Activated naive CD8-positive, alpha-beta T cell treated with anti-CD3 and anti-CD28 coated beads, Interleukin-2, amount 10 ng/mL, durations not matched to agents 7 days and 5 days (primary cell): ENCODE measurements at regions not wholly inside any gene's neighbourhood (a gene's known extent, or its start where the extent isn't known, plus 50 kb on each side); places are given as distances from the start of the nearest gene placed in this dataset.

Experiments used
- ATAC-seq: fragments of 150-1000 bp; cut with Tn5 transposase; one replicate; pipeline ENCODE4 v1.10.0; 2021; ENCODE audit warnings: low read depth, moderate library complexity
- POLR2A ChIA-PET: fragments of 350-600 bp; sonication (Branson Sonifier 250); formaldehyde crosslinking; loops from one replicate; lab custom pipeline; 2021; ENCODE audit warnings: antibody characterized with exemption; lab: Charles Lee
- DNase-seq: peaks from one replicate; pipeline ENCODE4 v3.0.0; 2021
- H3K27ac Mint-ChIP-seq: one replicate; pipeline ENCODE4 v1.8.0; 2022; ENCODE audit warnings: mild to moderate bottlenecking, mixed read lengths
- H3K27me3 Mint-ChIP-seq: one replicate; pipeline ENCODE4 v1.8.0; 2022; ENCODE audit warnings: mild to moderate bottlenecking, moderate library complexity, mixed read lengths
- H3K36me3 Mint-ChIP-seq: one replicate; pipeline ENCODE4 v1.8.0; 2021; ENCODE audit warnings: mild to moderate bottlenecking, mixed read lengths
- H3K4me1 Mint-ChIP-seq: one replicate; pipeline ENCODE4 v1.8.0; 2021; ENCODE audit warnings: mixed read lengths
- H3K4me3 Mint-ChIP-seq: one replicate; pipeline ENCODE4 v1.8.0; 2022; ENCODE audit warnings: mild to moderate bottlenecking, moderate library complexity, mixed read lengths
- H3K9me3 Mint-ChIP-seq: one replicate; pipeline ENCODE4 v1.8.0; 2021; ENCODE audit warnings: mixed read lengths

DNA sequence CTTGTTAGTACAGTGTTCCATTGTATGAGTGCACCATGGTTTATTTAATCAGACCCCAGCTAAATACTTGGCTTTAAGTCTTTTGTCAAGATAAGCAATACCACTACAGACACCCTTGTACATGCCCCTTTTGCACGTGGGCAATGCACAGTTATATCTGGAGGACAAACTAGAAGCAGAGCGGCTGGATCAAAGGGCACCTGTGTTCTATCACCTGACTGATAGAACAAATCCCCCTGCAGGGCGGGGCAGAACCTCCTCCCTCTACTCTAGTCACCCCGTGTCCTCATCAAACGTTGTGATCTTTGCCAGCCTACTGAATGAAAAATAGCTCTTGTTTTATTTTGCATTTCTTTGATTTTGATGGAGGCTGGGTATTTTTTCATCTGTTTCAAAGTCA is 314.9 kb downstream of the TLE3 start:
- ATAC-seq (no peak), DNase-seq (no peak)
- H3K36me3 Mint-ChIP-seq: no peaks in the 10 kb centered on the region
- POLR2A ChIA-PET: no interaction called here
- H3K9me3 Mint-ChIP-seq: peaks cover 3% of the 10 kb centered on the region
- H3K27me3 Mint-ChIP-seq: peaks cover 32% of the 10 kb centered on the region
- H3K4me1 Mint-ChIP-seq: peaks cover 24% of the 10 kb centered on the region
- no peak overlapping the region for H3K27ac Mint-ChIP-seq
- no peak overlapping the region for H3K4me3 Mint-ChIP-seq

DNA sequence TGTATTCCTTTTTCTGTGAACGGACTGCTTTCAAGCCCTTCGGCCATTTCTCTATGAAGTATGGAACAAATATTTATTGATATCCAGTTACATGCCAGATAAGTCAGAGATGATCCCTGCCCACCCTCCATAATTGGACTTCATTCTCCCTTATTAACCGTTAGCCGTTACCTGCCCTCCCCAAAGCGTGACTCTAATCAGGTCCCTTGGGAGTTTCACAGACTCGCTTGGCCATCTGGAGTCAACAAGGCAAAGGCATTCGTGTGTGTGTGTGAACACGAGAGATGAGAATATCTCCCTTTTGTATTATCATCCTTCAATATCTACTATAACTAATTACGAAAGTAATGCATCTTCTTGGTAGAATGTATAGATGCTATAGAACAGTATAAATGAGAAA is 314.5 kb downstream of the TLE3 start:
- Mint-ChIP-seq H3K36me3 (no peaks in the 10 kb centered on the region), H3K4me3 (no peak overlapping the region), H3K4me1 (peaks cover 24% of the 10 kb centered on the region), H3K9me3 (peaks cover 3% of the 10 kb centered on the region), H3K27me3 (peaks cover 31% of the 10 kb centered on the region), H3K27ac (no peak overlapping the region)
- ATAC-seq (no peak), DNase-seq (no peak)
- POLR2A ChIA-PET: no interaction called here

DNA sequence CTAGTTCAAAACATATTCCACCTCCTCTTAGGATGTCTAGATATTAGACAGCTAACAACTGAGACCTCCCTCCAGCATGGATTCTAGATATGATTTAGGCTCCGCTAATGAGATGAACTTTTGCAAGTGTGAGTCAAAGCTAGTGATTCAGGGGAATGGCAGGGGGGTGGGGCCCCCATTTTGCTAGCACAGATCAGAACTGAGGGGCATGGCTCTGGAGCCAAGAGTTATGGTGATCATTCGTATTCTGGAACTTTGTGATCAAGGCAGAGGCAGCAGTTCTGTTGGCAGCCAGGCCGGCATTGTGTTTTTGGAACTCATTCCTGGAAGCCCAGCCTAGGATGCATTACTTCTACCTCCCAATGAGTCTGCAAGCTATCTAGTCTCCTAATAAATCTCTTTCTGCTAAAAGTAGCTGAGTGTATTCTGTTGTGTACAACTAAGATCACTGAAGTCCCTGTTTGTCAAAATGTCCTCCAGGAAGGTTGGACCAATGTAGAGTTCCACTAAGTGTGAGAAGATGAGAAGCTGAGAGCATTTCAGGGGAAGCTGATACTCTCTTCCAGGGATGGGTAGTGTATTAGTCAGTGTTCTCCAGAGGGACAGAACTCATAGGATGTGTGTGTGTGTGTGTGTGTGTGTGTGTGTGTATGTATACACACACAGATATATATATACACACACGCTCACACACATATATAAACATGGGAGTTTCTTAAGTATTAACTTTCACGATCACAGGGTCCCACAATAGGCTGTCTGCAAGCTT is 312.7 kb downstream of the TLE3 start:
- POLR2A ChIA-PET: no interaction called here
- Mint-ChIP-seq H3K9me3 (peaks cover 2% of the 10 kb centered on the region), H3K27ac (no peak overlapping the region), H3K36me3 (no peaks in the 10 kb centered on the region), H3K4me3 (no peak overlapping the region), H3K4me1 (peaks cover 26% of the 10 kb centered on the region), H3K27me3 (peaks cover 31% of the 10 kb centered on the region)
- no peak for DNase-seq
- no peak for ATAC-seq

DNA sequence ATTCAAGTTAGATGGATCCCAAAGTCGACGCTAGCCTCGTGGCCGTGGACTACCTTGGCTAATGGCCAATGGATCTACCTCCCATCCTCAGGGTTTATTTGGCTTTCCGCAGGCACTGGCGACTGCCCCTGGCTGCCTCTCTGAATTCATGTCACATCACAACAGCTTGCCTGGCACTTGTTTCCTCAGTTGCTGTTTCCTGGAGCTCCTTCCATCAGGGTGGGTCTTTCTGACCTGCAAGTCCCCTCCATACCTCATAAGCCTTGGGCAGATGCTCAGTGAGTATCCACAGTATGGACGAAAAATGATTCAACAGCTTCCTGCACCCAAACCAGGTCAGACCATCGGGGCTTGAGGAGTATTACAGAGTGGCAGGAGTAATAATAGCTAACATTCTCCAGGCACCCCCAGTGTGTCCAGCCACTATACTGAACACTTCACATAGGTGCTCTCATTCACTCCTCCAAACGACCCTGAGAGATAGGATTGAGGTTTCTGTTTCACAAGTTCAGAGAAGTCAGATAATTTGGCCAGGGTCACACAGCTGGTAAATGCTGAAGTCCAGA is 311.5 kb downstream of the TLE3 start:
- no peak overlapping the region for H3K4me3 Mint-ChIP-seq
- H3K9me3 Mint-ChIP-seq: peaks cover 2% of the 10 kb centered on the region
- H3K36me3 Mint-ChIP-seq: no peaks in the 10 kb centered on the region
- peaks cover 34% of the 10 kb centered on the region for H3K27me3 Mint-ChIP-seq
- H3K4me1 Mint-ChIP-seq: peaks cover 26% of the 10 kb centered on the region
- DNase-seq (no peak), ATAC-seq (no peak)
- H3K27ac Mint-ChIP-seq: no peak overlapping the region
- POLR2A ChIA-PET: no interaction called here

DNA sequence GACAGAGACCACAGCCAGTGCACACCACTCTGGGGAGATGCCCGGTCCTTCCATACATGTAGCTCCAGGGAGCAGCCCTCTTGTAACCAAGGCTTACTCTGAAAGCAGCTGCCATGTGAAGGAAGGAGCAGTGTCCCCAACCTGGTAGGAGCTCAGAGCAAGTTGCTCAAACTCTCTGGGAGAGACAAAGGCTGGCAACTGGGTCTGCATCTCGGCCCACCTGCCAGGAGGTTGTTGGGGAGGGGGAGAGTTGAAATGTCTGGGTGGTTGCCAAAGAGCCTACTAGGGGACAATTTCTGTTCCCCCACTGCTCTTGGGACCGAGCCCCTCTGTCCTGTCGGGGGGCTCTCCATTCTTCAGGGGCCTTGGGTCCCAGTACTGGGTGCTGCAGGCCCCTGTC is 309.9 kb downstream of the TLE3 start:
- Mint-ChIP-seq H3K4me3 (no peak overlapping the region), H3K9me3 (peaks cover 4% of the 10 kb centered on the region), H3K4me1 (peaks cover 12% of the 10 kb centered on the region), H3K36me3 (peaks cover 2% of the 10 kb centered on the region), H3K27ac (no peak overlapping the region), H3K27me3 (peaks cover 43% of the 10 kb centered on the region)
- DNase-seq (no peak), ATAC-seq (no peak)
- POLR2A ChIA-PET: no interaction called here

DNA sequence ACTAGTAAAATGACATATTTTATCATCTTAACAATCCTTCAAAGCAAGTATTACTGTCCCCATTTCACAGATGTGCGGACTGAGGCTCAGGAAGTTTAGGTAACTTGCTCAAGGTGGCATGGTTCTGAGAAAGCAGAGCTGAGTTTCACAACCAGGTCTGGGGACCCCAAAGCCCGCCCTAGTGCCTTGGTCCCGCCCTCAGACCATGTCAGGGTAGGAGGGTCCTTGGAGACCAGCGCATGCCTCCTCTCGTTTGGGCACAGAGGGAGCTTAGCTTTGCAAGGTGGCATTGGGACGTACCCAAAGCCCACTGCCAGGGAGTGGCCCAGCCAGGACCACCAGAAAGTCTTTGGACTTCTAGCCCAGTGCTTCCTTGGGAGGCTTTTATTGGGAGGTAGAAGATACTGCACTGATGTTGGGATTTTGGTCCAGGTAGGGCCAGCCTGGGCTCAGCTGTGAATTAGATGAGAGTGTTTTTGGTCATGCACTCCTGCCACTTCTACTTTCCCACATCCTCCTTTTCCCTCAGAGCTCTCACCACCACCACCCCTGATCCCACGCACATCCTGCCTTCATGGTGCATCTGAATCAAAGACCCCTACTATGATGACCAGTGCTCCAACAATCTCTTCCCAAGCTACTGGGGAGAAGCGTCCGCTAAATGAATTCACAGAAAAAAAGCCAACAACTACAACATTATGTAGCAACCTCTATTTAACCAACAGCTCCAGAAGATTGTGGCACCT is 307.9 kb downstream of the TLE3 start:
- Mint-ChIP-seq H3K27ac (no peak overlapping the region), H3K36me3 (peaks cover 2% of the 10 kb centered on the region), H3K4me3 (no peak overlapping the region), H3K9me3 (peaks cover 4% of the 10 kb centered on the region), H3K4me1 (peaks cover 7% of the 10 kb centered on the region), H3K27me3 (peaks cover 33% of the 10 kb centered on the region)
- no peak for ATAC-seq
- POLR2A ChIA-PET: no interaction called here
- no peak for DNase-seq

DNA sequence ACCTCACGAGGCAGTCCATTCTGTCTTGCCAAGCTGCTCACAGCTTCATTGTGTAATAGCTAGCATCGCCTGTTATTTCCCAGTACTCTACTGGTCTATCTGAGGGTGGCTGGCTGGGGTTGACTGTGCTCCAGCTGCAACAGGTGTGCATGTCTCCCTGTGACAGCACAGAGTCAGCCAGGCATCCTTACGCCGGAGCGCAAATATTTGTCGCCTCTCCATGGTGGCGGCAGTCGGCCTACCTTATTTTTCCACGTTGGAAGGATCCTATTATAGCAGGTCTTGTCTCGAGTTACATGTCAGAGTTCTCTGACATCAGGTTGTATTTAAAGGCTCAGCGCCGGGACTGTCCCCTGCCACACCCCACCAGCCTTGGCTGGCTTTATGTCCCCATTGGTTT is 307.1 kb downstream of the TLE3 start:
- peaks cover 2% of the 10 kb centered on the region for H3K36me3 Mint-ChIP-seq
- H3K27ac Mint-ChIP-seq: no peak overlapping the region
- POLR2A ChIA-PET: no interaction called here
- ATAC-seq: no peak
- H3K4me1 Mint-ChIP-seq: peaks cover 7% of the 10 kb centered on the region
- peaks cover 27% of the 10 kb centered on the region for H3K27me3 Mint-ChIP-seq
- H3K4me3 Mint-ChIP-seq: no peak overlapping the region
- H3K9me3 Mint-ChIP-seq: peaks cover 4% of the 10 kb centered on the region
- DNase-seq: no peak

DNA sequence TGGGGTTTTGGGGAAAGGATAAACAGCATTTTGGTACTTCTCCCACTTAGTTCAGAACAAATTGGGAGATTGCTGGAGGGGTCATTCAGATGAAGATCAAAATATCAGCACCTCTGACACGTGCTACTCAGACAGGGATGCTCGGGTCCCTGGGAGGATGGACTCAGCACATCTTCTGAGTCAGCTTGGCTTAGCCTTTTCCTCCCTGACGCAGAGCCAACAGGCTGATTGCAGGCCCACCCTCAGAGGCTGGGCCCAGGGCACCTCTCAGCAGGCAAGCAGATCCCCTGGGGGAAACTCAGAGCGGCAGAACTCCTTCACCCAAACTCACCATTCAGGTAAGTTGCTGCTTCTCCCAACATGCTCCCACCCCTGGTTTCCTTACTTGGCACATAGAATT is 304.9 kb downstream of the TLE3 start:
- POLR2A ChIA-PET: no interaction called here
- Mint-ChIP-seq H3K4me1 (peaks cover 9% of the 10 kb centered on the region), H3K4me3 (no peak overlapping the region), H3K36me3 (peaks cover 2% of the 10 kb centered on the region), H3K27ac (no peak overlapping the region), H3K27me3 (peaks cover 18% of the 10 kb centered on the region), H3K9me3 (peaks cover 4% of the 10 kb centered on the region)
- DNase-seq (no peak), ATAC-seq (no peak)

DNA sequence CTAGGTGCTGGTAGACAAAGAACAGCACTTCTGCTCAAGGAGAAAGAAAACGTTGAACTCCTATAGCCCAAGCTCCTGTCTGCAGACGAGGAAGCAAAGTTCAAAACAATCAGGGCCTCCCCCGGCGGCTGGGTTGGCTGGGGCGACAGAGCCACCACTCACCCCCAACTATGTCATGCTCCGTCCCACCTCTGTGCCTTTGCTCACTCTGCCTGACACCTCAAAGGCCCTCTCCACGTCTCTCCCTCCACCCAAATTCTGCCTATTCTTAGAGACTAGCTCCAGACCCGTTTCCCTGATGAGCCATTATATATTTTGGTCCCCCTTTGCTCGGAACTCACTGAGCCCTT is 304.3 kb downstream of the TLE3 start:
- Mint-ChIP-seq H3K27ac (no peak overlapping the region), H3K27me3 (peaks cover 18% of the 10 kb centered on the region), H3K4me3 (no peak overlapping the region), H3K9me3 (peaks cover 4% of the 10 kb centered on the region), H3K4me1 (peaks cover 9% of the 10 kb centered on the region), H3K36me3 (peaks cover 2% of the 10 kb centered on the region)
- DNase-seq: no peak
- ATAC-seq: no peak
- POLR2A ChIA-PET: no interaction called here

DNA sequence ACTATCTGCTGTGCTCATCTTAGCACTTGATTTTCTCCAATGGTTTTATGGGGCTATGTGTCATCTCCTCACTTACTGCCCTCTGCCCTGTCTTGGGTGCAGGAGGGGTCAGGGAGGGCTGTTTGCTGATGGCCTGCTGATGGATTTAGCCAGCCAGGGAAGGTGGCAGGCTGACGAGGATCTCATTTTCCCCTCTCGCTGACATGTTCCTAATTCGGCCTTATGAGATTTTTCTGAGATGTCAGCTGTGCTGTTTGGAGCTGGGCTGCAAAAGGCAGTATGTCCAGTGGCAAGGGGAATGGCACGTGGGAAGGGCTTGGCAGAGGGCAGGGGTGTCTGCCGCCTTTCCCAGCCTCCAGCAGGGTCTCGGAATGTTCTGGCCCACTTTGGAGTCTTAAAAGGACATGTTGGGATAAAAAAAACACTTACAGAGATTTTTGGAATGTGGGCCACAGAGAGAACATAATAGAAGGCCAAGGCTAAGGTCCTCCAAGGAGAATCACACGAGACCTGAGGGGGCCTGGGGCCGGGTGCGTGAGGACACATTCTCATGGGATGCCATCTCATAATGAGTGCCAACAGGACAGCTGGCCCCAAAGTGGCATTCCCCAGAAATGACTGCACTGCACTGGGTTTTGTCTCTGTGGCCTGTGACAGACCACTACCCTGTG is 303.8 kb downstream of the TLE3 start:
- peaks cover 18% of the 10 kb centered on the region for H3K27me3 Mint-ChIP-seq
- no peak for DNase-seq
- peaks cover 4% of the 10 kb centered on the region for H3K9me3 Mint-ChIP-seq
- no peak overlapping the region for H3K27ac Mint-ChIP-seq
- no peak for ATAC-seq
- H3K36me3 Mint-ChIP-seq: peaks cover 2% of the 10 kb centered on the region
- POLR2A ChIA-PET: no interaction called here
- H3K4me3 Mint-ChIP-seq: no peak overlapping the region
- peaks cover 9% of the 10 kb centered on the region for H3K4me1 Mint-ChIP-seq

DNA sequence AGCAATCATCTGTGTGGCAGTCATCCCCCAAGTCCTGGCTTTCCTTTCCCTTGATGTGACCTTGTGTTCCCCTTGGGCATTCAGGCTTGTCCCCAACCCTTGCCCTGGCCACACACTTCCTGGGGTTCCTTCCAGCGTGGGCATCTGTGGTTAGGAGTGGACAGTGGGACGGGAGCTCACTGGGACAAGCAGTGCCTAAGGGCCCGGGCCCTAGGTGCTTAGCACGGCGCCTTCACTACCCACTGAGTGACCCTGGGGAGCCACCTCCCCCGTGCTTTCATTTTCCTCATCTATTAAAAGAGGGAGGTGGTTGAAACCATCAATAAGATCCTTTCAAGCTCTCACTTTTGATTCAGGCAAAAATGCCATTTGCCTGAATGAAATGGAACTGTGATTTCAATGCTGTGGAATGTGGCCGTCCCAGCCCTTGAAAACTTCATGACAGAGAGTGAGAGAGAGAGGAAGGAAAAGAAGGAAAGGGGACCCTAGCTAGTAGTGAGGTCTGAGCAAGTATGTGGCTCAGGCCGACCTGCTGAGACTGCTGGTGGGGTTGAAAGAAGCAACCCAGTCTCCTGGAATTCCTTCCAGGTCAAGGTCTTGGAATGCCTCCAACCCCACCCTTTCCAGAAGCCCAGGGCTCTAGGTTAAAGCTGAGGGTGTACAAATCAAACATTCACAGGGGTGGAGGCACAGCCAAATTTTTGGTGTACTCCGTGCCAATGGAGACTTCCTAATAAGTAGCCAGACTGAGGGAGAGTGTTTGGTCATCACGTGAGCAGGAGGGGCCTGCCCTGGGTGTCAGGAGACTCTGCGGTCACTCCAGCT is 302.9 kb downstream of the TLE3 start:
- Mint-ChIP-seq H3K27me3 (peaks cover 18% of the 10 kb centered on the region), H3K27ac (no peak overlapping the region), H3K4me3 (no peak overlapping the region), H3K4me1 (peaks cover 7% of the 10 kb centered on the region), H3K9me3 (peaks cover 4% of the 10 kb centered on the region), H3K36me3 (peaks cover 2% of the 10 kb centered on the region)
- DNase-seq (no peak), ATAC-seq (no peak)
- POLR2A ChIA-PET: interaction anchor here (1.4 kb wide), 1 partner anchor 9 kb away, joined by 3 read pairs; no protein-coding TSS in a partner anchor

DNA sequence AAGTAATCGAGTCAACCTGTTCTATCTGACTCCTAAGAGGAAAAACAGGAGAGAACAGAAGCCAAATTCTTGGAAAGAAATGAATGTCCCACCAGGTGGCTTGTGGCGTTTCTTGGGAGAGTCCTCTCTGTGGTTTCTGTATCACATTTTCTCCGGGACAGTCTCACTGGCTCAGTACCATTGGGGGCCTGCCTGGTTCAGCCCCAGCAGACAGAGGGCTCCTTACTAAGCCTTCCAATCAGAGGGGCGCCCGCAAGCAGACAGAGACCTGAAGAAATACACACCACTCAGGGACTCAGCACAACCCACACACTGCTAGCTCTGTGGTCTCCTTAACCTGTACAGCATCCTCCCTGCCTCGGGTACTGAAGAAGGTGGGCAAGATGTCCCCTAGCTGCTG is 302.1 kb downstream of the TLE3 start:
- H3K4me1 Mint-ChIP-seq: peaks cover 4% of the 10 kb centered on the region
- H3K9me3 Mint-ChIP-seq: peaks cover 4% of the 10 kb centered on the region
- H3K4me3 Mint-ChIP-seq: no peak overlapping the region
- ATAC-seq (no peak), DNase-seq (no peak)
- H3K27me3 Mint-ChIP-seq: peaks cover 15% of the 10 kb centered on the region
- POLR2A ChIA-PET: interaction anchor here (1.4 kb wide), 1 partner anchor 8 kb away, joined by 3 read pairs; no protein-coding TSS in a partner anchor
- H3K36me3 Mint-ChIP-seq: peaks cover 2% of the 10 kb centered on the region
- no peak overlapping the region for H3K27ac Mint-ChIP-seq
